ENCODE measurements at regions not wholly inside any gene's neighbourhood (a gene's known extent, or its start where the extent isn't known, plus 50 kb on each side); places are given as distances from the start of the nearest gene placed in this dataset.

GRCh38 chr22:47676685-47677084 lies 914.2 kb downstream of the TBC1D22A start:
- peaks cover 12% of the 10 kb centered on the region for H3K9me3 Mint-ChIP-seq
- H3K4me1 Mint-ChIP-seq, result peaks cover 4% of the 10 kb centered on the region
- no peak for DNase-seq (ENCODE audit: low read depth, low spot score)
- peaks cover 10% of the 10 kb centered on the region for H3K27me3 Mint-ChIP-seq (ENCODE audit: low read depth)
- H3K27ac Mint-ChIP-seq (ENCODE audit: unreplicated experiment), result no peak overlapping the region
- no peak for TF ChIP-seq CTCF (conservative IDR thresholded peaks at IDR 0.05)
- no peak overlapping the region for H3K4me3 Mint-ChIP-seq
- H3K36me3 Mint-ChIP-seq (ENCODE audit: low read depth), result no peaks in the 10 kb centered on the region

- H3K4me1 Mint-ChIP-seq, result peaks cover 1% of the 10 kb centered on the region
- peaks cover 6% of the 10 kb centered on the region for H3K9me3 Mint-ChIP-seq
- H3K36me3 Mint-ChIP-seq (ENCODE audit: low read depth), result peaks cover 3% of the 10 kb centered on the region
- H3K27ac Mint-ChIP-seq (ENCODE audit: unreplicated experiment), result no peak overlapping the region
- peaks cover 2% of the 10 kb centered on the region for H3K27me3 Mint-ChIP-seq (ENCODE audit: low read depth)
- TF ChIP-seq CTCF (conservative IDR thresholded peaks at IDR 0.05), result no peak
- no peak for DNase-seq (ENCODE audit: low read depth, low spot score)
- H3K4me3 Mint-ChIP-seq, result no peak overlapping the region
These were observed 912.1 kb downstream of the TBC1D22A start for GRCh38 chr22:47674600-47674999.

GRCh38 chr22:47673557-47673956 lies 911.1 kb downstream of the TBC1D22A start:
- Mint-ChIP-seq H3K36me3 (ENCODE audit: low read depth) (peaks cover 3% of the 10 kb centered on the region), H3K27ac (ENCODE audit: unreplicated experiment) (no peak overlapping the region), H3K27me3 (ENCODE audit: low read depth) (peaks cover 2% of the 10 kb centered on the region), H3K9me3 (peaks cover 6% of the 10 kb centered on the region), H3K4me1 (no peaks in the 10 kb centered on the region), H3K4me3 (no peak overlapping the region)
- DNase-seq (ENCODE audit: low read depth, low spot score), result no peak
- no peak for TF ChIP-seq CTCF (conservative IDR thresholded peaks at IDR 0.05)

DNA sequence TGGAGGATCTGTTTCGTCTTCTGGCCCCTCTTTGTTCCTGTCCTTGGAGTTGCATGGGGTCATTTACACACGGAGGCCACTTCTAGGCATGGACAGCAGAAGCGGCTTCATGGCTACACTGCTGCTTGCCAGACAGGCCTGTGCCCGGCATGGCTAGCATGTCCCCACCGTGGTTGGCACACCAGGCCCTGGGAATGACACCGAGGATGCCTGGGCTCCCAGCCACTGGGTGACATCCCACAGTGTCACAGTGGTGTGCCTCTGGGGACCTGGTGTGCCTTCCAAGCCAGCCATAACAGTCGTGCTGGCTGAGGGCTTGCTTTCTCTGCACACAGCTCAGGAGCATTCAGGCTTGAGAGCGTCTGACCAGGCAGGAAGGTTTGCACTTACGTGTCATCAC lies 910.1 kb downstream of the TBC1D22A start:
- Mint-ChIP-seq H3K27ac (ENCODE audit: unreplicated experiment) (no peak overlapping the region), H3K9me3 (peaks cover 6% of the 10 kb centered on the region), H3K27me3 (ENCODE audit: low read depth) (peaks cover 2% of the 10 kb centered on the region), H3K4me1 (no peaks in the 10 kb centered on the region), H3K36me3 (ENCODE audit: low read depth) (peaks cover 3% of the 10 kb centered on the region), H3K4me3 (no peak overlapping the region)
- DNase-seq (ENCODE audit: low read depth, low spot score), result no peak
- TF ChIP-seq CTCF (conservative IDR thresholded peaks at IDR 0.05), result no peak

- DNase-seq (ENCODE audit: low read depth, low spot score), result no peak
- Mint-ChIP-seq H3K4me3 (no peak overlapping the region), H3K36me3 (ENCODE audit: low read depth) (no peaks in the 10 kb centered on the region), H3K27me3 (ENCODE audit: low read depth) (peaks cover 8% of the 10 kb centered on the region), H3K4me1 (no peaks in the 10 kb centered on the region), H3K27ac (ENCODE audit: unreplicated experiment) (no peak overlapping the region), H3K9me3 (peaks cover 17% of the 10 kb centered on the region)
- no peak for TF ChIP-seq CTCF (conservative IDR thresholded peaks at IDR 0.05)
These were observed 902.7 kb downstream of the TBC1D22A start for GRCh38 chr22:47665151-47665550.

All from neural crest cell (in vitro differentiated cells).